Ovary (tissue), 3 donors: ENCODE measurements at regions not wholly inside any gene's neighbourhood (a gene's known extent, or its start where the extent isn't known, plus 50 kb on each side); places are given as distances from the start of the nearest gene placed in this dataset.

Source experiments
- EP300 ChIP-seq: sonication (generic); formaldehyde crosslinking; IDR thresholded peaks from one replicate; pipeline ENCODE4 v1.6.1; 2017; ENCODE audit warnings: antibody characterized with exemption
- POLR2A ChIP-seq: fragments of 450-650 bp; IDR thresholded peaks from one replicate; pipeline ENCODE4 v1.6.1; 2017; ENCODE audit warnings: antibody characterized with exemption, mild to moderate bottlenecking, moderate library complexity
- TF ChIP-seq, protein P1 (sequence below), 3 donors: fragments of 450-650 bp in 2 of 3; fragments of 200-600 bp in 1 of 3; IDR thresholded peaks; one replicate each; pipeline versions ENCODE4 v1.5.1 to v1.8.0; 2016 to 2022; ENCODE audit warnings: antibody characterized with exemption in 3 of 3, mild to moderate bottlenecking in 1 of 3
- donor health status: DM: no; HTN: no; CAD: no.

DNA sequence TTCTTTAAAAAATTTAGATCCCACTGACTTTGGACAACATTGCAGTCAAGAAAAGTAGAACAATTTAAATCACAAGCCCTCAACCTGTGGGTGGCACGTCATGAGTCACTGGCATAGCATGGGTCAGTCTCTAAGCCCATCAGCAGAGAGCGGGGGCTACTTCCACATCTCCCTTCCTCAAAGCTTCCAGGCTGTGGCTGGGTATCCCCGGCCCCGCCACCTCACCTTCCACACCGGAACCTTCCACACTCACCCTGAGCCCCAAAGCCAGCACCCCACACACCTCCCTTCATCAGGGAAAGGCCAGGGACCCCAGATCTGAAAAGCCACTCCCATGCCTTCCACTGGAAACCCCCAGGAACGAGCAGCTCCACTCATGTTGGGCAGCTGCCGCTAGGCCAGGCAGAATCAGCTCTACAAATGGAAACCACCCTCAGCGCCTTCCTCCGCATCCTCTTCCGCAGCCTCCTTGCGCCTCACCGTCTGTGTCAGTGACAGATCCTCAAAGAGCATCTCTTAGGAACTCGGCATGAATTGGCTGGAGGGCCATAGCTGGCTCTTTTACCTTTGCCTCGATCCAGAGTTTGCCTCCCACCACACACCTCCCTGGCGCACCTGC, 156.5 kb downstream of the ERCC6L2 start:
- TF ChIP-seq, protein P1, sequence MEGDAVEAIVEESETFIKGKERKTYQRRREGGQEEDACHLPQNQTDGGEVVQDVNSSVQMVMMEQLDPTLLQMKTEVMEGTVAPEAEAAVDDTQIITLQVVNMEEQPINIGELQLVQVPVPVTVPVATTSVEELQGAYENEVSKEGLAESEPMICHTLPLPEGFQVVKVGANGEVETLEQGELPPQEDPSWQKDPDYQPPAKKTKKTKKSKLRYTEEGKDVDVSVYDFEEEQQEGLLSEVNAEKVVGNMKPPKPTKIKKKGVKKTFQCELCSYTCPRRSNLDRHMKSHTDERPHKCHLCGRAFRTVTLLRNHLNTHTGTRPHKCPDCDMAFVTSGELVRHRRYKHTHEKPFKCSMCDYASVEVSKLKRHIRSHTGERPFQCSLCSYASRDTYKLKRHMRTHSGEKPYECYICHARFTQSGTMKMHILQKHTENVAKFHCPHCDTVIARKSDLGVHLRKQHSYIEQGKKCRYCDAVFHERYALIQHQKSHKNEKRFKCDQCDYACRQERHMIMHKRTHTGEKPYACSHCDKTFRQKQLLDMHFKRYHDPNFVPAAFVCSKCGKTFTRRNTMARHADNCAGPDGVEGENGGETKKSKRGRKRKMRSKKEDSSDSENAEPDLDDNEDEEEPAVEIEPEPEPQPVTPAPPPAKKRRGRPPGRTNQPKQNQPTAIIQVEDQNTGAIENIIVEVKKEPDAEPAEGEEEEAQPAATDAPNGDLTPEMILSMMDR (IDR thresholded peaks at IDR 0.05): no peak
- TF ChIP-seq POLR2A (no peak), EP300 (no peak)
